ENCODE measurements at regions not wholly inside any gene's neighbourhood (a gene's known extent, or its start where the extent isn't known, plus 50 kb on each side); places are given as distances from the start of the nearest gene placed in this dataset.

GRCh38 chr10:117905404-117905803, 141.3 kb downstream of the RAB11FIP2 start:
- TF ChIP-seq EZH2 (IDR thresholded peaks at IDR 0.05; ENCODE audit: borderline replicate concordance, low read length) = no peak
- TF ChIP-seq CTCF (IDR thresholded peaks at IDR 0.05; ENCODE audit: low read length) = no peak

Measured in OCI-LY1 (cell line).